GM21360 (cell line): ENCODE measurements at regions not wholly inside any gene's neighbourhood (a gene's known extent, or its start where the extent isn't known, plus 50 kb on each side); places are given as distances from the start of the nearest gene placed in this dataset.
"Not testable (repeated sequence)": the region's sequence is repeated elsewhere in the genome, so short reads cannot be mapped to it uniquely, and the experiment has no call there.

ENCODE experiments used
- ATAC-seq: cut with Tn5 transposase; IDR thresholded peaks from one replicate; pipeline ENCODE4 v1.9.1; 2021; ENCODE audit warnings: mild to moderate bottlenecking, moderate library complexity; ENCODE audit not compliant: unreplicated experiment

GRCh38 chr7:112668561-112668960, 121.6 kb downstream of the TMEM168 start:
- no peak for ATAC-seq

- ATAC-seq, result no peak
Observed at GRCh38 chr7:112669306-112669705, 120.9 kb downstream of the TMEM168 start.

- no peak for ATAC-seq
Observed at GRCh38 chr7:112670193-112670592, 120.0 kb downstream of the TMEM168 start.

- ATAC-seq, result no peak
Observed at GRCh38 chr7:112678626-112679025, 111.6 kb downstream of the TMEM168 start.

GRCh38 chr7:112689466-112690177, 100.6 kb downstream of the TMEM168 start:
- not testable (repeated sequence) for ATAC-seq

GRCh38 chr7:112692333-112692732, 97.9 kb downstream of the TMEM168 start:
- no peak for ATAC-seq

GRCh38 chr7:112697211-112697610, 93.0 kb downstream of the TMEM168 start:
- not testable (repeated sequence) for ATAC-seq

GRCh38 chr7:112699725-112700513, 90.3 kb downstream of the TMEM168 start:
- no peak for ATAC-seq

GRCh38 chr7:112701456-112701855, 88.7 kb downstream of the TMEM168 start:
- ATAC-seq, result no peak

GRCh38 chr7:112707655-112708054, 82.5 kb downstream of the TMEM168 start:
- ATAC-seq, result peak; percentile 76

- ATAC-seq, result no peak
Observed at GRCh38 chr7:112708236-112708635, 82.0 kb downstream of the TMEM168 start.
